Chondrocyte (in vitro differentiated cells): ENCODE measurements at regions not wholly inside any gene's neighbourhood (a gene's known extent, or its start where the extent isn't known, plus 50 kb on each side); places are given as distances from the start of the nearest gene placed in this dataset.
"Not testable (repeated sequence)": the region's sequence is repeated elsewhere in the genome, so short reads cannot be mapped to it uniquely, and the experiment has no call there.

Source experiments
- DNase-seq: peaks from one replicate; pipeline ENCODE4 v3.0.0; 2021; ENCODE audit warnings: mixed read lengths, low spot score
- H3K27ac Mint-ChIP-seq: one replicate; pipeline ENCODE4 v1.8.0; 2021; ENCODE audit warnings: mild to moderate bottlenecking, moderate library complexity, mixed read lengths; ENCODE audit not compliant: unreplicated experiment
- H3K27me3 Mint-ChIP-seq: 2 replicates; pipeline ENCODE4 v1.8.0; 2021; ENCODE audit warnings: low read depth, mixed read lengths
- H3K36me3 Mint-ChIP-seq: 2 replicates; pipeline ENCODE4 v1.8.0; 2021; ENCODE audit warnings: low read depth, mixed read lengths
- H3K4me1 Mint-ChIP-seq: 2 replicates; pipeline ENCODE4 v1.8.0; 2021; ENCODE audit warnings: low read depth, mild to moderate bottlenecking, mixed read lengths
- H3K4me3 Mint-ChIP-seq: one replicate; pipeline ENCODE4 v1.8.0; 2021; ENCODE audit warnings: mild to moderate bottlenecking, moderate library complexity, mixed read lengths; ENCODE audit not compliant: unreplicated experiment
- H3K9me3 Mint-ChIP-seq: 2 replicates; pipeline ENCODE4 v1.8.0; 2021; ENCODE audit warnings: low read depth, mixed read lengths
- TF ChIP-seq, protein P1 (sequence below): fragments of 200-600 bp; sonication (generic); IDR thresholded peaks from 2 replicates; pipeline ENCODE4 v1.5.0; 2021; ENCODE audit warnings: antibody characterized with exemption, mild to moderate bottlenecking, moderate library complexity

DNA sequence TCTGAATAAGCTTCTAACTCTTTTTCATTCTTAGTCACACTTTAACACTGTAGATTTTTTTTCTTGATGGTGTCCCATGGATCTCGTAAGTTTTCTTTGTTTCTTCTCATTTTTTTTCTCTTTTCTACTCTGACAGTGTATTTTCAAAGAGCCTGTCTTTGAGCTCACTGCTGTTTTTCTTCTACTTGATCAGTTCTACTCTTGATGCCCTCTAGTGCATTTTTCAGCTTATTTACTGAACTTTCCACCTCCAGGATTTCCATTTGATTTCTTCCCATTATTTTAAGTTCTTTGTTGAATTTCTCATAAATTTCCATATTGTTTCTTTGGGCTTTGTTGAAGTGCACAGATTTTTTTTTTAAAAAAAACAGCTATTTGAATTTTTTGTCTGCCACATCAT is 2641.1 kb upstream of the DEFB115 start:
- no peak for DNase-seq
- TF ChIP-seq, protein P1, sequence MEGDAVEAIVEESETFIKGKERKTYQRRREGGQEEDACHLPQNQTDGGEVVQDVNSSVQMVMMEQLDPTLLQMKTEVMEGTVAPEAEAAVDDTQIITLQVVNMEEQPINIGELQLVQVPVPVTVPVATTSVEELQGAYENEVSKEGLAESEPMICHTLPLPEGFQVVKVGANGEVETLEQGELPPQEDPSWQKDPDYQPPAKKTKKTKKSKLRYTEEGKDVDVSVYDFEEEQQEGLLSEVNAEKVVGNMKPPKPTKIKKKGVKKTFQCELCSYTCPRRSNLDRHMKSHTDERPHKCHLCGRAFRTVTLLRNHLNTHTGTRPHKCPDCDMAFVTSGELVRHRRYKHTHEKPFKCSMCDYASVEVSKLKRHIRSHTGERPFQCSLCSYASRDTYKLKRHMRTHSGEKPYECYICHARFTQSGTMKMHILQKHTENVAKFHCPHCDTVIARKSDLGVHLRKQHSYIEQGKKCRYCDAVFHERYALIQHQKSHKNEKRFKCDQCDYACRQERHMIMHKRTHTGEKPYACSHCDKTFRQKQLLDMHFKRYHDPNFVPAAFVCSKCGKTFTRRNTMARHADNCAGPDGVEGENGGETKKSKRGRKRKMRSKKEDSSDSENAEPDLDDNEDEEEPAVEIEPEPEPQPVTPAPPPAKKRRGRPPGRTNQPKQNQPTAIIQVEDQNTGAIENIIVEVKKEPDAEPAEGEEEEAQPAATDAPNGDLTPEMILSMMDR, result no peak
- Mint-ChIP-seq H3K4me1 (no peaks in the 10 kb centered on the region), H3K36me3 (no peaks in the 10 kb centered on the region), H3K27ac (no peak overlapping the region), H3K9me3 (peaks cover 72% of the 10 kb centered on the region), H3K27me3 (no peaks in the 10 kb centered on the region), H3K4me3 (no peak overlapping the region)

DNA sequence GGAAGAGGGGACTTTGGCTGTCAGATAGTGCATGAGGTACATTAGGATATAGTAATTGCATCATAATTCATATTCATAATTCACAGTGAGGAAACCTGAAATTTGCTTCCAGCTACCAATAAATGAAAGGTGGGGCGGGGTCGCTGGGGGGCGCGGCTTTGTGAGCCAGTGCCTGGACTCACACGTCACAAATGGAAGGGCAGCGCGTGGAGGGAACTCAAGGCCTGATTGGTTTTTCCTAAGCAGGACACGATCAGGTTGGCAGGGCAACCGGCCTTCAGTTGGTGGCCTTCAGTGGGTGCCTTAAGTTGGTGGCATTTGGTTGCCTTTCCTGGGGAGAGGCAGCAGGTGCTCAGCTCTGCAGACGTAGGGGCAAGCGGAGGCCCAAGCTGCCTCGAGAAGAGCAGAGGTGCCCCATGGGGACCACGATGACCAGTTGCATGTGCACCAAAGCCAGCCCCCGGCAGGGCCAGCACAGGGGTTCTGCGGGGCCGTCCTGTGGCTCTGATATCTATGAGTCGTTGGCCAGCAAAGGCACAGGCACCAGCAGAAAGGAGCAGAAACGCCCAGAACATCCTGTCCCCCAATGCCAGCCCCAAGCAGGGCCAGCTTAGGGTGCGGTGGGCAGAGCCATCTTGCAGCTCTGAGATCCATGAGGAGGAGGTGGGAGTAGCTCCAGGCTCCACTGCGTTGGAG is 2637.4 kb upstream of the DEFB115 start:
- H3K27me3 Mint-ChIP-seq, H3K36me3 Mint-ChIP-seq: not testable (repeated sequence)
- H3K9me3 Mint-ChIP-seq, result peaks cover 56% of the 10 kb centered on the region

DNA sequence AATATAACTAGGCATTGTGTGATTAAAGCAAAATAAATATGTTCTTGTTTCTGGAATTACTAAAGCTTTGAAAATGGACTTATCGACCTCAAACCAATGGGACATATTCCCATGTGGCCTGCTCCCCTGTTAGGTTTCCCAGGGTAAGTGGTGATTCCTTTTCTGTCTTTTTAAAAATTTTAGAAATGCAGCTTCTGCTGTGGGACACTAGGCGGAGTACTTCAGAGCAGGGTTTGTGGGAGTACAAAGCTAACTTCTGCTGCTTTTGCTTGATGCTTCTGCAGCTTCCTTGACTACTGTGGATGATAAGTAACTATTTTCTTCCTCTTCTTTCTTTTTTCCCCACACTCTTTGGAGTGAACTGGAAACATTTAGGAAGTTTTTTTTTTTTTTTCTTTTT is 2632.4 kb upstream of the DEFB115 start:
- H3K27ac Mint-ChIP-seq, H3K36me3 Mint-ChIP-seq, H3K4me3 Mint-ChIP-seq, H3K27me3 Mint-ChIP-seq, H3K4me1 Mint-ChIP-seq, DNase-seq: not testable (repeated sequence)
- peaks cover 47% of the 10 kb centered on the region for H3K9me3 Mint-ChIP-seq
- TF ChIP-seq, protein P1, result peak; percentile 8

More for the DNA sequence above, 2637.4 kb upstream of the DEFB115 start:
- DNase-seq, H3K4me3 Mint-ChIP-seq, H3K27ac Mint-ChIP-seq, H3K4me1 Mint-ChIP-seq: not testable (repeated sequence)

DNA sequence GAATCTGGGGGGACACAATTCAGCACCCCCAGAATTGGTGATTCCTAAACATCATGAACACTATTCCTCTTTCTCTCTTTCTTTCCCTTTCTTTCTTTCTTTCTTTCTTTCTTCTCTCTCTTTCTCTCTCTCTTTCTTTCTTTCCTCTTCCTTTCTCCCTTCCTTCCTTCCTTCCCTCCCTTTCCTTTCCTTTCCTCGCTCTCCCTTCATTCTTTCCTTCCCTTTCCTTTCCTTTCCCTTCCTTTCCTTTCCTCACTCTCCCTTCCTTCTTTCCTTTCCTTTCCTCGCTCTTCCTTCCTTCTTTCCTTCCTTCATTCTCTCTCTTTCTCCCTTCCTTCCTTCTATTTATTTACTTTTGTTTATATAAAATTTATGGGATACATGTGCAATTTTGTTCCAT is 2616.6 kb upstream of the DEFB115 start:
- peaks cover 46% of the 10 kb centered on the region for H3K9me3 Mint-ChIP-seq
- H3K27ac Mint-ChIP-seq, H3K4me3 Mint-ChIP-seq, H3K36me3 Mint-ChIP-seq, H3K27me3 Mint-ChIP-seq, DNase-seq, H3K4me1 Mint-ChIP-seq: not testable (repeated sequence)
